ENCODE measurements at regions not wholly inside any gene's neighbourhood (a gene's known extent, or its start where the extent isn't known, plus 50 kb on each side); places are given as distances from the start of the nearest gene placed in this dataset.
"Not testable (repeated sequence)": the region's sequence is repeated elsewhere in the genome, so short reads cannot be mapped to it uniquely, and the experiment has no call there.

- not testable (repeated sequence) for DNase-seq (ENCODE audit: low read depth, low spot score)
Observed at GRCh38 chr16:29168515-29169259, 183.8 kb downstream of the LAT start.

GRCh38 chr16:29164442-29165089 is 179.7 kb downstream of the LAT start:
- not testable (repeated sequence) for DNase-seq (ENCODE audit: low read depth, low spot score)

GRCh38 chr16:29160171-29160570 is 175.3 kb downstream of the LAT start:
- DNase-seq (ENCODE audit: low read depth, low spot score): not testable (repeated sequence)

- peak; percentile 42 for DNase-seq (ENCODE audit: low read depth, low spot score)
Observed at GRCh38 chr16:29159603-29160002, 174.8 kb downstream of the LAT start.

GRCh38 chr16:29158785-29159184 is 173.9 kb downstream of the LAT start:
- DNase-seq (ENCODE audit: low read depth, low spot score): no peak

GRCh38 chr16:29158031-29158784 is 173.4 kb downstream of the LAT start:
- not testable (repeated sequence) for DNase-seq (ENCODE audit: low read depth, low spot score)

GRCh38 chr16:29157051-29157923 is 172.4 kb downstream of the LAT start:
- DNase-seq (ENCODE audit: low read depth, low spot score): peak; percentile 90

- DNase-seq (ENCODE audit: low read depth, low spot score): no peak
Observed at GRCh38 chr16:29156511-29156910, 171.7 kb downstream of the LAT start.

- not testable (repeated sequence) for DNase-seq (ENCODE audit: low read depth, low spot score)
Observed at GRCh38 chr16:29155866-29156200, 171.0 kb downstream of the LAT start.

GRCh38 chr16:29155131-29155865 is 170.4 kb downstream of the LAT start:
- not testable (repeated sequence) for DNase-seq (ENCODE audit: low read depth, low spot score)

- peak; percentile 64 for DNase-seq (ENCODE audit: low read depth, low spot score)
Observed at GRCh38 chr16:29154676-29155121, 169.8 kb downstream of the LAT start.

GRCh38 chr16:29154088-29154487 is 169.2 kb downstream of the LAT start:
- no peak for DNase-seq (ENCODE audit: low read depth, low spot score)

GRCh38 chr16:29153307-29153706 is 168.5 kb downstream of the LAT start:
- not testable (repeated sequence) for DNase-seq (ENCODE audit: low read depth, low spot score)

- DNase-seq (ENCODE audit: low read depth, low spot score): peak; percentile 44
Observed at GRCh38 chr16:29152544-29153031, 167.7 kb downstream of the LAT start.

GRCh38 chr16:29151317-29151716 is 166.5 kb downstream of the LAT start:
- DNase-seq (ENCODE audit: low read depth, low spot score): no peak

- DNase-seq (ENCODE audit: low read depth, low spot score): not testable (repeated sequence)
Observed at GRCh38 chr16:29149912-29150311, 165.1 kb downstream of the LAT start.

GRCh38 chr16:29148867-29149272 is 164.0 kb downstream of the LAT start:
- DNase-seq (ENCODE audit: low read depth, low spot score): no peak

GRCh38 chr16:29148131-29148691 is 163.4 kb downstream of the LAT start:
- DNase-seq (ENCODE audit: low read depth, low spot score): no peak

GRCh38 chr16:29147710-29148109 is 162.9 kb downstream of the LAT start:
- DNase-seq (ENCODE audit: low read depth, low spot score): not testable (repeated sequence)

Data from astrocyte of the hippocampus (primary cell).